Iris pigment epithelial cell (primary cell): ENCODE measurements at regions not wholly inside any gene's neighbourhood (a gene's known extent, or its start where the extent isn't known, plus 50 kb on each side); places are given as distances from the start of the nearest gene placed in this dataset.
"Not testable (repeated sequence)": the region's sequence is repeated elsewhere in the genome, so short reads cannot be mapped to it uniquely, and the experiment has no call there.

Experiments
- DNase-seq: peaks from one replicate; pipeline ENCODE4 v3.0.0-alpha.2; 2011; ENCODE audit warnings: low read depth

DNA sequence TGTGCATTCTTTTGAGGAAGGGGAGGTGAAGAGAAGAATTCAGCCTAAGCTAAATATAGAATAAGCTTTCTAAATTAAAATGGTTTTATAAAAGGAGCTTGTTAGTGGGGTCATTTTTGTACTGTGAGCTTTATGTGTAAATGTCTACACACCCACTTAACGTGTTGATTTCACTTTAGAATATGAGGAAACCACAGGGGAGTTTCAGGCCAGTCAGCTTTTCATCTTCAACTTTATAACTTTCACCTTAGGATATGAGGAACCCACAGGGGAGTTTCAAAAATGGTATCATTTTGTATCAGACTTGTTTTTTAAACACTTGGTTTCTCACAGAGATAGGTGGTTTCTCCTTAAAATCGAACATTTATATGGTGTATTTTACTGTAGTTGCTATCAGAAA lies 120.7 kb upstream of the NIPA1 start:
- DNase-seq, result not testable (repeated sequence)

DNA sequence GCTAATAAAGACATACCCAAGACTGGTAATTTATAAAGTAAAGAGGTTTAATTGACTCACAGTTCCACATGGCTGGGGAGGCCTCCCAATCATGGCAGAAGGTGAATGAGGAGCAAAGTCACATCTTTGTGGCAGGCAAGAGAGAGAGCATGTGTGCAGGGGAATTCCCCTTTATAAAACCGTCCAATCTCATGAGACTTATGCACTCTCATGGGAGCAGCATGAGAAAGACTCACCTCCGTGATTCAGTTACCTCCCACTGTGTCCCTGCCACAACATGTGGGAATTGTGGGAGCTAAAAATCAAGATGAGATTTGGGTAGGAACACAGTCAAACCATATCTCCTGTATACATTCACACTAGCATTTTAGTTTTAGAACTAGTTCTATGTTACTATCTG lies 101.7 kb upstream of the NIPA1 start:
- DNase-seq, result peak; percentile 27

- peak; percentile 3 for DNase-seq
Observed at GRCh38 chr15:22699881-22700280, 86.6 kb upstream of the NIPA1 start.

DNA sequence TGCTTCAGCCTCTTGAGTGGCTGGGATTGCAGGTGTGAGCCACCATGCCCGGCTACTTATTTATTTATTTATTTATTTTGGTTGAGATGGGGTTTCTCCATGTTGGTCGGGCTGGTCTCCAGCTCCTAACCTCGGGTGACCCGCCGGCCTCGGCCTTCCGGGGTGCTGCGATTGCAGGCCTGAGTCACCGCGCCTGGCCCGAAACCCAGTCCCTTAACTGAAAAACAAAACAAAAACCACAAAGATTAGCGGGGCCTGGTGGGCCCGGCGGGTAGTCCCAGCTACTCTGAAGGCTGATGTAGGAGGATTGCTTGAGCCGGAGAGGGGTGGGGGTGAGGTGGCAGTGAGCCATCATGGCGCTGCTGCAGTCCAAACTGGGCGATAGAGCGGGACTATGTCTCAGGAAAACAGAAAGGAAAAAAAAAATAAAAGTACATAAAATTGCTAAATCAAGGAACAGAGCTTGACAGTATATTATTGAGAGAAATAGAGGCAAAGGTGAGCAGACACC lies 75.6 kb upstream of the NIPA1 start:
- not testable (repeated sequence) for DNase-seq

DNA sequence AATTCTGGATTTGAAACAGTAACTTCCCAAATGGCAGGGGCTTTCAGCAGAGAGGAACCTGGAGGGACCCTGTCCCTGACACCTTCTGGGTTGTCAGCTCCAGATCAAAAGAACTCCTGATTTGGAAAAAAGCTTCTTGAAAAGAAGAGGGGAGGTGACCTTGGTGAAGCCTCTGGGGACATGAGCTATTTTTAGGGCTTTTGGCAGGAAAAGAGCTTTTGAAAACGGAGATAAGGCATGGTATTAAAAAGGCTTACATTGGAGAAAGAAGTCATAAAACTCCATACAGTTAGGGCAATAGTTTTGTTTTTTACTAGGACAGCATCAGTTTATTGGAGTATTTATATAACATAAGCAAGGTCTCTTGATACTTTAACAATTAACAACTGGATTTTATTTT lies 72.5 kb upstream of the NIPA1 start:
- DNase-seq, result not testable (repeated sequence)

GRCh38 chr15:22714358-22715132 lies 71.9 kb upstream of the NIPA1 start:
- DNase-seq, result not testable (repeated sequence)

DNA sequence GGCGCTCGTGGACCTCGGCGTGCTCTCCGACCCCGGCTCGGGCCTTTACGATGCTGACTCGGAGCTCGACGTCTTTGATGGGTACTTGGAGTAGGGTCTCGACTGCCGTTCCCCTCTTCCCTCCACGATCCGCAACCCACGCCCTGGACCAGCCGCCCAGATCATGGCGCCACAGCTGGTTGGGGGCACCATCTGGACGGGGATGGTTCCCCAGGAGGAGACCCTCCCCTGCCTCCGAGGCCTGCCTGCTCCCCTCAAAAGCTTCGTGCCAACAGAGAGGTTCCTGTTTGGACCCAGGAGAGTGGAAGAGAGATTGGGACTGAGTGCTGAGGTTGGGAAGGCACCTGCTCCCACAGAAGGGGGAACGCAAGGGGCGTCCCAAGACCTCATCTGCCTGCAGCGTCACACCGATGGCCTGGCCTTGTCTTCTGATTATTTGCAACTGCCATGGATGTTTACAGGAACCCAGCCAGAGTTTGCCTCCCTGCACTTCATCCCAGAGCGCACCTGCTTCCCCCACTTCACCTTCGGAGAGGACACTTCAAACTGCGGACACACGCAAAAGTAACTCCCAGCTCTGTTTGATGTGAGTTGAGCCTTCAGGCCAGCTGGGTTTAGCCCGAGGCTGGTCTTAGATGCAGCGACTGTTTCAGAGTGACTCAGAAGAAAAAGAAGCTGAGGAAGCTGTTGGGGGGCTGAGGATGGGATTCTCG lies 71.2 kb upstream of the NIPA1 start:
- DNase-seq, result not testable (repeated sequence)

DNA sequence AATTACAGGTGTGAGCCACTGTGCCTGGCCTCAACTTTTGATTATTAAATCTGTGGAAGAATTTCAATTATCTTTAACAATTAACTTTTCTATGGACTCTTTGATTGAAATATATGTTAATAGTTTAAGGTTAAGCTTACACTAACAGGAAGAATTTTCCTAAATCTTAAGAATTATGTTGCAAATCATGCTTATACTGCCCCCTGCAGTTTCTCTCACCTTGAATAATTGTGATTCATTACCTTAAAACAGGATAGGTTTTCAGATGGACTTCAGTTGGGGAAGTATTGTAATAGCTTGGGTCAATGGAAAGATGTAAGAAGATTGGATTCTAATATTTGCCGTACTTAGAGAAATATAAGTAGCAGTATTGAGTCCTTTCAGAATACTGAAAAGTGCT lies 66.5 kb upstream of the NIPA1 start:
- not testable (repeated sequence) for DNase-seq

DNA sequence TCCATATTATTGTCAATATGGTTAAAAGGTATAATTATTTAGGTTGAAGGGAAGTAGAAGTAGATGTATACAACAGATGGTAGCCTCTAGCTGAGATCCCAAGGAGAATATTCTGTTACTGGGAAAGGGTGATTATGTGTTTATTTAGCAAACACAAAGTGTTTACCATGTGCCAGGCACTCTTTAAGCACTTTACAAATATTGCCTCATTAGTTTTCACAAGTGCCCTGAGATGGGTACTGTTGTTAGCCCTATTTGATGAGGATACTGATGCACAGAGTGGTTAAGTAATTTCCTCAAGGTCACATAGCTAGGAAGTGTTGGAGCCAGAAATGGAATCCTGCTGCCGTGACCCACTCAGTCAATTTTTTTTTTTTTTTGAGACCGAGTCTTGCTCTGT lies 60.3 kb upstream of the NIPA1 start:
- DNase-seq, result not testable (repeated sequence)

GRCh38 chr15:22735067-22735466 lies 51.4 kb upstream of the NIPA1 start:
- not testable (repeated sequence) for DNase-seq

GRCh38 chr15:22735781-22736180 lies 50.7 kb upstream of the NIPA1 start:
- peak; percentile 60 for DNase-seq

DNA sequence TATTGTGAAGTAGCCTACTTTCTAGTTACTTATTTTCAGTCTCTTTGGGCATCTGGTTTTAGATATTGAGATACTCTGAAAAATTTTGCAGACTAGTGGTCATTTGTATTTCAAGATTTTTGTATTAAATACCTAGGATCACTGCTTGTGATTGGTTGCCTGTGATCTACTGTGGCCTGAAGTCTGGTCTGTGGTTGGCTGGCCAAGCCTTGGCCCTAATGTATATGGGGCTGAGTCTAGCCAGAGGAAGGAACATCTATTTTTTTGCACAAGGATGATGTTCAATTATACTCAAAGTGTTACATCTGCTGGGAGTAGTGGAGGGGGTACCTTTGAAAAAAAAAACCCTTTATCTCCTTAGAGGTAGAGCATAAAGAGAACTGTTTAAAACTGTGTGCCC lies 50.2 kb upstream of the NIPA1 start:
- not testable (repeated sequence) for DNase-seq
